Tibial nerve (tissue), 4 donors: ENCODE measurements at regions not wholly inside any gene's neighbourhood (a gene's known extent, or its start where the extent isn't known, plus 50 kb on each side); places are given as distances from the start of the nearest gene placed in this dataset.

Experiments used
- DNase-seq, 2 donors: peaks; one replicate each; pipeline ENCODE4 v3.0.0-alpha.2; 2019; ENCODE audit warnings: low spot score in 2 of 2
- H3K27ac ChIP-seq, 4 donors: fragments of 200-600 bp; sonication (generic) in 3 of 4; one replicate each; pipeline ENCODE4 v1.5.1; 2017 to 2019; ENCODE audit warnings: mild to moderate bottlenecking in 1 of 4
- H3K27me3 ChIP-seq, 2 donors: fragments of 200-600 bp; sonication (generic) in 1 of 2; one replicate each; pipeline versions ENCODE4 v1.5.1 to v1.6.0; 2017 to 2019
- H3K36me3 ChIP-seq, 3 donors: fragments of 200-600 bp; sonication (generic); one replicate each; pipeline ENCODE4 v1.5.1; 2018 to 2019
- H3K4me1 ChIP-seq, 4 donors: fragments of 200-600 bp; sonication (generic) in 3 of 4; one replicate each; pipeline ENCODE4 v1.5.1; 2017 to 2019
- H3K4me3 ChIP-seq, 4 donors: fragments of 200-600 bp; sonication (generic) in 3 of 4; one replicate each; pipeline ENCODE4 v1.5.1; 2017 to 2019; ENCODE audit warnings: mild to moderate bottlenecking in 1 of 4, moderate library complexity in 1 of 4
- H3K9me3 ChIP-seq, 4 donors: fragments of 200-600 bp; sonication (generic) in 3 of 4; one replicate each; pipeline ENCODE4 v1.5.1; 2017 to 2019
- CTCF ChIP-seq, 5 experiments: fragments of 200-600 bp in 3 of 5; fragments of 450-650 bp in 2 of 5; sonication (generic) in 3 of 5; IDR thresholded peaks; one replicate each; pipeline ENCODE4 v1.5.1; 2016 to 2019; ENCODE audit warnings: antibody characterized with exemption in 5 of 5, mild to moderate bottlenecking in 3 of 5, moderate library complexity in 2 of 5
- EP300 ChIP-seq, 2 donors: sonication (generic); formaldehyde crosslinking; IDR thresholded peaks; one replicate each; pipeline ENCODE4 v1.6.1; 2017; ENCODE audit warnings: antibody characterized with exemption in 2 of 2, mild to moderate bottlenecking in 1 of 2
- POLR2A ChIP-seq, 2 donors: fragments of 450-650 bp; IDR thresholded peaks; one replicate each; pipeline ENCODE4 v1.6.1; 2017; ENCODE audit warnings: antibody characterized with exemption in 2 of 2, mild to moderate bottlenecking in 2 of 2, moderate library complexity in 2 of 2
- WGBS, 2 donors: methylation state at CpG; one replicate each; pipeline ENCODE4 v1.1.5; 2018; 5-methylcytosine and 5-hydroxymethylcytosine counted together

GRCh38 chr14:38442208-38442607 lies 186.3 kb upstream of the CLEC14A start:
- H3K36me3 ChIP-seq: no peaks in the 10 kb centered on the region
- H3K9me3 ChIP-seq: peaks cover 0 to 36% (median 5%) of the 10 kb centered on the region in 4 donors
- WGBS, 2 donors: 68 to 70% methylated on average over 3 of the region's 3 CpGs
- no peaks in the 10 kb centered on the region for H3K4me1 ChIP-seq
- no peak overlapping the region for H3K4me3 ChIP-seq
- H3K27me3 ChIP-seq: no peaks in the 10 kb centered on the region
- H3K27ac ChIP-seq: no peak overlapping the region
- TF ChIP-seq EP300 (IDR thresholded peaks at IDR 0.05) (no peak), CTCF (IDR thresholded peaks at IDR 0.05) (no peak), POLR2A (IDR thresholded peaks at IDR 0.05) (no peak)
- no peak for DNase-seq

- Histone ChIP-seq H3K9me3 (no peaks in the 10 kb centered on the region), H3K27me3 (no peaks in the 10 kb centered on the region), H3K36me3 (no peaks in the 10 kb centered on the region), H3K4me3 (no peak overlapping the region), H3K27ac (no peak overlapping the region), H3K4me1 (no peaks in the 10 kb centered on the region)
- no peak for DNase-seq
- WGBS, 2 donors: 75 to 86% methylated on average over 2 of the region's 2 CpGs
- TF ChIP-seq POLR2A (IDR thresholded peaks at IDR 0.05) (no peak), CTCF (IDR thresholded peaks at IDR 0.05) (no peak), EP300 (IDR thresholded peaks at IDR 0.05) (no peak)
Observed at GRCh38 chr14:38432186-38432585, 176.3 kb upstream of the CLEC14A start.

DNA sequence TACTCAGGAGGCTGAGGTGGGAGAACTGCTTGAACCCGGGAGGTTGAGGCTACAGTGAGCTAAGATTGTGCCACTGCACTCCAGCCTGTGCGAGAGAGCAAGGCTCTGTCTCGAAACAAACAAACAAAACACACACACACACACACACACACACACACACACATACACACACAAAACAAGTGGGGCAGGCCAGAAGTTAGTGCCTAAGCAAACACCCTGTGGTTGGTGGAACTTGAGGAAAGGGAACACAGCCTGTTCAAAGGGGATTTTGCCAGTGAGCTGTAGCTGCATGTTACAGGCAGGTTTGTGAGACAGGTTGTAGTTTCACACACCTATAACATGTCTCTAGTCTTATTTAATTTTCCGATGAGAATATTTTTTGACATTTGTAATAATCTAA lies 175.3 kb upstream of the CLEC14A start:
- Histone ChIP-seq H3K4me1 (no peaks in the 10 kb centered on the region), H3K36me3 (no peaks in the 10 kb centered on the region)
- WGBS, 2 donors: 80 to 81% methylated on average over 4 of the region's 4 CpGs

GRCh38 chr14:38430522-38430921 lies 174.6 kb upstream of the CLEC14A start:
- TF ChIP-seq POLR2A (IDR thresholded peaks at IDR 0.05) (no peak), EP300 (IDR thresholded peaks at IDR 0.05) (no peak), CTCF (IDR thresholded peaks at IDR 0.05) (no peak)
- DNase-seq: no peak

More for the DNA sequence above, 175.3 kb upstream of the CLEC14A start:
- no peak for DNase-seq
- Histone ChIP-seq H3K4me3 (no peak overlapping the region), H3K9me3 (no peaks in the 10 kb centered on the region), H3K27ac (no peak overlapping the region), H3K27me3 (no peaks in the 10 kb centered on the region)
- TF ChIP-seq EP300 (IDR thresholded peaks at IDR 0.05) (no peak), POLR2A (IDR thresholded peaks at IDR 0.05) (no peak), CTCF (IDR thresholded peaks at IDR 0.05) (no peak)

GRCh38 chr14:38425324-38425976 lies 169.6 kb upstream of the CLEC14A start:
- no peak overlapping the region for H3K27ac ChIP-seq
- no peak overlapping the region for H3K4me3 ChIP-seq
- no peaks in the 10 kb centered on the region for H3K27me3 ChIP-seq
- H3K9me3 ChIP-seq: peaks cover 0 to 29% (median 5%) of the 10 kb centered on the region in 4 donors
- no peaks in the 10 kb centered on the region for H3K4me1 ChIP-seq
- no peak for DNase-seq
- TF ChIP-seq POLR2A (IDR thresholded peaks at IDR 0.05) (no peak), CTCF (IDR thresholded peaks at IDR 0.05) (no peak), EP300 (IDR thresholded peaks at IDR 0.05) (no peak)
- H3K36me3 ChIP-seq: no peaks in the 10 kb centered on the region
- WGBS, 2 donors: 87 to 96% methylated on average over 5 of the region's 5 CpGs

More at GRCh38 chr14:38430522-38430921, 174.6 kb upstream of the CLEC14A start:
- Histone ChIP-seq H3K36me3 (no peaks in the 10 kb centered on the region), H3K4me1 (no peaks in the 10 kb centered on the region), H3K27me3 (no peaks in the 10 kb centered on the region), H3K9me3 (peaks cover 0 to 1% (median 0%) of the 10 kb centered on the region in 4 donors), H3K4me3 (no peak overlapping the region), H3K27ac (no peak overlapping the region)
- WGBS, 2 donors: 78 to 87% methylated on average over 2 of the region's 2 CpGs
